K562 (cell line): ENCODE measurements at regions not wholly inside any gene's neighbourhood (a gene's known extent, or its start where the extent isn't known, plus 50 kb on each side); places are given as distances from the start of the nearest gene placed in this dataset.

ENCODE experiments used
- AFF1 ChIP-seq, 2 experiments: fragments of 450-650 bp; IDR thresholded peaks; 2 replicates each; pipeline ENCODE4 v1.6.1; 2018; ENCODE audit warnings: mild to moderate bottlenecking in 2 of 2, low read depth in 1 of 2; ENCODE audit not compliant: partially characterized antibody in 2 of 2
- CHAMP1 ChIP-seq: fragments of 450-650 bp; IDR thresholded peaks from 2 replicates; pipeline ENCODE4 v1.6.1; 2016; ENCODE audit warnings: mild to moderate bottlenecking
- ID3 ChIP-seq, 2 experiments: fragments of 250-450 bp in 1 of 2; fragments of 450-650 bp in 1 of 2; sonication (Bioruptor Pico) in 1 of 2; IDR thresholded peaks; 2 replicates each; pipeline versions ENCODE4 v1.6.1 to v1.8.0; 2016 to 2021; ENCODE audit warnings: mild to moderate bottlenecking in 2 of 2, moderate library complexity in 2 of 2, missing compliant biosample characterization in 1 of 2, missing genetic modification characterization in 1 of 2
- POLR2AphosphoS5 ChIP-seq: IDR thresholded peaks from 2 replicates; pipeline ENCODE4 v1.6.1; 2011; ENCODE audit warnings: mild to moderate bottlenecking, low read depth, low read length, moderate library complexity; ENCODE audit not compliant: control insufficient read depth, insufficient read depth
- POLR2B ChIP-seq: fragments of 450-650 bp; IDR thresholded peaks from 2 replicates; pipeline ENCODE4 v1.6.1; 2018; ENCODE audit warnings: low read depth; ENCODE audit not compliant: partially characterized antibody
- PRPF4 ChIP-seq: fragments of 200-400 bp; formaldehyde crosslinking; IDR thresholded peaks from one replicate; pipeline ENCODE4 v1.6.1; 2017; ENCODE audit warnings: low read length, low read depth, mild to moderate bottlenecking; ENCODE audit not compliant: insufficient read depth, poor library complexity, severe bottlenecking
- RBM39 ChIP-seq: fragments of 200-400 bp; formaldehyde crosslinking; optimal IDR thresholded peaks from 2 replicates; pipeline ENCODE3; 2018; ENCODE audit warnings: low read depth, low read length

- TF ChIP-seq AFF1 (IDR thresholded peaks at IDR 0.05; ENCODE audit: low read depth in 1 of 2, partially characterized antibody in 2 of 2) (no peak), ID3 (CRISPR knock-in tag; IDR thresholded peaks at IDR 0.05) (no peak), ID3 (tag; IDR thresholded peaks at IDR 0.05) (no peak), POLR2AphosphoS5 (no peak), RBM39 (no peak), PRPF4 (no peak), CHAMP1 (no peak), POLR2B (no peak)
Measured at GRCh38 chr18:28635530-28635929, 458.6 kb upstream of the CDH2 start (continued).
